ENCODE measurements at regions not wholly inside any gene's neighbourhood (a gene's known extent, or its start where the extent isn't known, plus 50 kb on each side); places are given as distances from the start of the nearest gene placed in this dataset.

DNA sequence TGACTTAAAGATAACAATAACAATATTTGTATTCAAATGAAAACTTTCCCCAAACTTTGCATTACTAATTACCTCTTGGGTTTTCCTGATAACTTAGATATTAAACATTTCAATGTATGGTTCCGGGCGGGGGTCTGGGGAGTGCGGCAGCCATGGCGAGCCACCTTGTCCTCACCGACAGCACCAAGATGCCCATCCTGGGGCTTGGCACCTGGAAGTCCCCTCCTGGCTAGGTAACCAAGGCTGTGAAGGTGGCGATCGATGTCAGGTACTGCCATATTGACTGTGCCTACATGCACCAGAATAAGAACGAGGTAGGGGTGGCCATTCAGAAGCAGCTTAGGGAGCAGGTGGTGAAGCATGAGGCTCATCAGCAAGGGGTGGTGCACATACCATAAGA lies 478.7 kb downstream of the CNTN3 start:
- no peaks in the 10 kb centered on the region for H3K9me3 ChIP-seq (replicated peaks; ENCODE audit: control insufficient read depth, insufficient read depth, low read length)
- no peak overlapping the region for H3K9ac ChIP-seq (ENCODE audit: control insufficient read depth, insufficient read depth, low read length)
- no peak overlapping the region for H3K27ac ChIP-seq (ENCODE audit: control insufficient read depth, insufficient read depth)
- H3K79me2 ChIP-seq (ENCODE audit: control insufficient read depth, insufficient read depth, low read length): no peaks in the 10 kb centered on the region
- POLR2A ChIA-PET: no interaction called here
- no peak overlapping the region for H2AFZ ChIP-seq (ENCODE audit: control insufficient read depth, low read depth, low read length)
- no peak for FAIRE-seq
- RAD21 ChIA-PET (ENCODE audit: unreplicated experiment): no interaction called here
- 62% methylated on average over 8 of the region's 8 CpGs for WGBS (ENCODE audit: insufficient coverage, insufficient replicate concordance, low lambda C conversion rate, missing lambda C conversion rate)
- in situ Hi-C loops (cut with MboI) (no loop called here), intact Hi-C loops (cut with micrococcal nuclease; ENCODE audit: unreplicated experiment) (no loop called here)
- H3K4me1 ChIP-seq (ENCODE audit: control insufficient read depth, insufficient read depth, low read length): no peaks in the 10 kb centered on the region
- no peak overlapping the region for H3K4me3 ChIP-seq
- no peaks in the 10 kb centered on the region for H3K36me3 ChIP-seq (ENCODE audit: control insufficient read depth in 2 of 2, insufficient read depth in 2 of 2, low read length in 1 of 2)
- no TSS peak for BruUV-seq (replicated peaks)
- ATAC-seq: no peak
- CTCF ChIA-PET: no interaction called here
- no peak overlapping the region for H3K4me2 ChIP-seq (ENCODE audit: control insufficient read depth, insufficient read depth)
- SMC1A ChIA-PET (ENCODE audit: uncharacterized antibody, unreplicated experiment): no interaction called here
- DNase-seq (ENCODE audit: low read depth, low spot score): no peak
- H4K20me1 ChIP-seq (ENCODE audit: control insufficient read depth, insufficient read depth): no peaks in the 10 kb centered on the region
- H3K27me3 ChIP-seq (replicated peaks in 1 of 2; ENCODE audit: control insufficient read depth in 2 of 2, insufficient read depth in 2 of 2, low read length in 1 of 2): no peaks in the 10 kb centered on the region
- TF ChIP-seq SP1 (IDR thresholded peaks at IDR 0.05; ENCODE audit: low read depth, low read length) (no peak), NFYB (IDR thresholded peaks at IDR 0.05; ENCODE audit: insufficient read depth, low read depth, low read length) (no peak), RELA (IDR thresholded peaks at IDR 0.05; ENCODE audit: borderline replicate concordance, partially characterized antibody) (no peak), BRCA1 (IDR thresholded peaks at IDR 0.05; ENCODE audit: low read depth, low read length) (no peak), MTA3 (IDR thresholded peaks at IDR 0.05; ENCODE audit: borderline replicate concordance, low read length) (no peak), TARDBP (IDR thresholded peaks at IDR 0.05; ENCODE audit: borderline replicate concordance) (no peak), TCF3 (IDR thresholded peaks at IDR 0.05; ENCODE audit: borderline replicate concordance, insufficient read depth, low read depth, low read length) (no peak), LARP7 (IDR thresholded peaks at IDR 0.05) (no peak), KDM1A (IDR thresholded peaks at IDR 0.05; ENCODE audit: borderline replicate concordance) (no peak), EZH2 (IDR thresholded peaks at IDR 0.05; ENCODE audit: borderline replicate concordance, control insufficient read depth, low read depth, low read length) (no peak), FOXM1 (IDR thresholded peaks at IDR 0.05; ENCODE audit: low read depth, low read length) (no peak), KLF5 (IDR thresholded peaks at IDR 0.05; ENCODE audit: partially characterized antibody) (no peak), IRF5 (IDR thresholded peaks at IDR 0.05; ENCODE audit: borderline replicate concordance) (no peak), WRNIP1 (IDR thresholded peaks at IDR 0.05; ENCODE audit: borderline replicate concordance, low read depth, low read length) (no peak)
- TF ChIP-seq, protein P1, sequence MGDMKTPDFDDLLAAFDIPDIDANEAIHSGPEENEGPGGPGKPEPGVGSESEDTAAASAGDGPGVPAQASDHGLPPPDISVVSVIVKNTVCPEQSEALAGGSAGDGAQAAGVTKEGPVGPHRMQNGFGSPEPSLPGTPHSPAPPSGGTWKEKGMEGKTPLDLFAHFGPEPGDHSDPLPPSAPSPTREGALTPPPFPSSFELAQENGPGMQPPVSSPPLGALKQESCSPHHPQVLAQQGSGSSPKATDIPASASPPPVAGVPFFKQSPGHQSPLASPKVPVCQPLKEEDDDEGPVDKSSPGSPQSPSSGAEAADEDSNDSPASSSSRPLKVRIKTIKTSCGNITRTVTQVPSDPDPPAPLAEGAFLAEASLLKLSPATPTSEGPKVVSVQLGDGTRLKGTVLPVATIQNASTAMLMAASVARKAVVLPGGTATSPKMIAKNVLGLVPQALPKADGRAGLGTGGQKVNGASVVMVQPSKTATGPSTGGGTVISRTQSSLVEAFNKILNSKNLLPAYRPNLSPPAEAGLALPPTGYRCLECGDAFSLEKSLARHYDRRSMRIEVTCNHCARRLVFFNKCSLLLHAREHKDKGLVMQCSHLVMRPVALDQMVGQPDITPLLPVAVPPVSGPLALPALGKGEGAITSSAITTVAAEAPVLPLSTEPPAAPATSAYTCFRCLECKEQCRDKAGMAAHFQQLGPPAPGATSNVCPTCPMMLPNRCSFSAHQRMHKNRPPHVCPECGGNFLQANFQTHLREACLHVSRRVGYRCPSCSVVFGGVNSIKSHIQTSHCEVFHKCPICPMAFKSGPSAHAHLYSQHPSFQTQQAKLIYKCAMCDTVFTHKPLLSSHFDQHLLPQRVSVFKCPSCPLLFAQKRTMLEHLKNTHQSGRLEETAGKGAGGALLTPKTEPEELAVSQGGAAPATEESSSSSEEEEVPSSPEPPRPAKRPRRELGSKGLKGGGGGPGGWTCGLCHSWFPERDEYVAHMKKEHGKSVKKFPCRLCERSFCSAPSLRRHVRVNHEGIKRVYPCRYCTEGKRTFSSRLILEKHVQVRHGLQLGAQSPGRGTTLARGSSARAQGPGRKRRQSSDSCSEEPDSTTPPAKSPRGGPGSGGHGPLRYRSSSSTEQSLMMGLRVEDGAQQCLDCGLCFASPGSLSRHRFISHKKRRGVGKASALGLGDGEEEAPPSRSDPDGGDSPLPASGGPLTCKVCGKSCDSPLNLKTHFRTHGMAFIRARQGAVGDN (IDR thresholded peaks at IDR 0.05): no peak
- TF ChIP-seq, protein P2, sequence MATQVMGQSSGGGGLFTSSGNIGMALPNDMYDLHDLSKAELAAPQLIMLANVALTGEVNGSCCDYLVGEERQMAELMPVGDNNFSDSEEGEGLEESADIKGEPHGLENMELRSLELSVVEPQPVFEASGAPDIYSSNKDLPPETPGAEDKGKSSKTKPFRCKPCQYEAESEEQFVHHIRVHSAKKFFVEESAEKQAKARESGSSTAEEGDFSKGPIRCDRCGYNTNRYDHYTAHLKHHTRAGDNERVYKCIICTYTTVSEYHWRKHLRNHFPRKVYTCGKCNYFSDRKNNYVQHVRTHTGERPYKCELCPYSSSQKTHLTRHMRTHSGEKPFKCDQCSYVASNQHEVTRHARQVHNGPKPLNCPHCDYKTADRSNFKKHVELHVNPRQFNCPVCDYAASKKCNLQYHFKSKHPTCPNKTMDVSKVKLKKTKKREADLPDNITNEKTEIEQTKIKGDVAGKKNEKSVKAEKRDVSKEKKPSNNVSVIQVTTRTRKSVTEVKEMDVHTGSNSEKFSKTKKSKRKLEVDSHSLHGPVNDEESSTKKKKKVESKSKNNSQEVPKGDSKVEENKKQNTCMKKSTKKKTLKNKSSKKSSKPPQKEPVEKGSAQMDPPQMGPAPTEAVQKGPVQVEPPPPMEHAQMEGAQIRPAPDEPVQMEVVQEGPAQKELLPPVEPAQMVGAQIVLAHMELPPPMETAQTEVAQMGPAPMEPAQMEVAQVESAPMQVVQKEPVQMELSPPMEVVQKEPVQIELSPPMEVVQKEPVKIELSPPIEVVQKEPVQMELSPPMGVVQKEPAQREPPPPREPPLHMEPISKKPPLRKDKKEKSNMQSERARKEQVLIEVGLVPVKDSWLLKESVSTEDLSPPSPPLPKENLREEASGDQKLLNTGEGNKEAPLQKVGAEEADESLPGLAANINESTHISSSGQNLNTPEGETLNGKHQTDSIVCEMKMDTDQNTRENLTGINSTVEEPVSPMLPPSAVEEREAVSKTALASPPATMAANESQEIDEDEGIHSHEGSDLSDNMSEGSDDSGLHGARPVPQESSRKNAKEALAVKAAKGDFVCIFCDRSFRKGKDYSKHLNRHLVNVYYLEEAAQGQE (IDR thresholded peaks at IDR 0.05; ENCODE audit: low read depth, low read length): no peak
- TF ChIP-seq, protein P3, sequence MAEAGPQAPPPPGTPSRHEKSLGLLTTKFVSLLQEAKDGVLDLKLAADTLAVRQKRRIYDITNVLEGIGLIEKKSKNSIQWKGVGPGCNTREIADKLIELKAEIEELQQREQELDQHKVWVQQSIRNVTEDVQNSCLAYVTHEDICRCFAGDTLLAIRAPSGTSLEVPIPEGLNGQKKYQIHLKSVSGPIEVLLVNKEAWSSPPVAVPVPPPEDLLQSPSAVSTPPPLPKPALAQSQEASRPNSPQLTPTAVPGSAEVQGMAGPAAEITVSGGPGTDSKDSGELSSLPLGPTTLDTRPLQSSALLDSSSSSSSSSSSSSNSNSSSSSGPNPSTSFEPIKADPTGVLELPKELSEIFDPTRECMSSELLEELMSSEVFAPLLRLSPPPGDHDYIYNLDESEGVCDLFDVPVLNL (IDR thresholded peaks at IDR 0.05; ENCODE audit: low read depth, low read length): no peak

Measured in GM12878 (cell line).